ENCODE measurements at regions not wholly inside any gene's neighbourhood (a gene's known extent, or its start where the extent isn't known, plus 50 kb on each side); places are given as distances from the start of the nearest gene placed in this dataset.

DNA sequence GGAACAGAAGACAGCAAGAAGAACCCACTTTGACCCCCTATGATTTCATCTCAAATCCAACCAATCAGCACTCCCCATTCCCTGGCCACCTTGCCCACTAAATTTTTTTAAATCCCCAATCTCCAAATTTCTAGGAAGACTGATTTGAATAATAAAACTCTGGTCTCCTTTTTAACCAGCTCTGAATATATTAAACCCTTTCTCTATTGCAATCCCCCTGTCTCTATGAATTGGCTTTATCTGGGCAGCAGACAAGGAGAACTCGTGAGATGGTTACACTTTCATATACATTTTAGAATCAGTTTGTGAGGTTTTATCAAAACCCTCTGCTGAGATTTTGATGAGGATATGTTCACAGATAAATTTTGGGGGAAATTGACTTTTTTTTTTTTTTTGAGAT lies 90.3 kb upstream of the TRIM24 start:
- WGBS, result no CpG with 5 or more reads among the region's 1 CpG
- H3K9me3 ChIP-seq (ENCODE audit: insufficient read depth, low read depth, low read length), result peaks cover 23% of the 10 kb centered on the region
- H3K4me1 ChIP-seq (ENCODE audit: insufficient read depth, low read length), result no peaks in the 10 kb centered on the region

GRCh38 chr7:138370956-138371355 lies 89.1 kb upstream of the TRIM24 start:
- H3K27me3 ChIP-seq (ENCODE audit: insufficient read depth, low read length), result no peaks in the 10 kb centered on the region
- no peak overlapping the region for H3K4me3 ChIP-seq (ENCODE audit: low read length)
- H3K27ac ChIP-seq (ENCODE audit: low read depth, low read length), result no peak overlapping the region
- H3K9me3 ChIP-seq (ENCODE audit: insufficient read depth, low read depth, low read length), result peaks cover 23% of the 10 kb centered on the region
- no peaks in the 10 kb centered on the region for H3K36me3 ChIP-seq (ENCODE audit: insufficient read depth, low read length)
- no peak overlapping the region for H3K9ac ChIP-seq (ENCODE audit: low read depth, low read length)
- H3K4me1 ChIP-seq (ENCODE audit: insufficient read depth, low read length), result no peaks in the 10 kb centered on the region
- 99% methylated on average over 2 of the region's 2 CpGs for WGBS

More for the DNA sequence above, 90.3 kb upstream of the TRIM24 start:
- no peaks in the 10 kb centered on the region for H3K27me3 ChIP-seq (ENCODE audit: insufficient read depth, low read length)
- no peak overlapping the region for H3K9ac ChIP-seq (ENCODE audit: low read depth, low read length)
- no peaks in the 10 kb centered on the region for H3K36me3 ChIP-seq (ENCODE audit: insufficient read depth, low read length)
- no peak overlapping the region for H3K27ac ChIP-seq (ENCODE audit: low read depth, low read length)
- no peak overlapping the region for H3K4me3 ChIP-seq (ENCODE audit: low read length)

DNA sequence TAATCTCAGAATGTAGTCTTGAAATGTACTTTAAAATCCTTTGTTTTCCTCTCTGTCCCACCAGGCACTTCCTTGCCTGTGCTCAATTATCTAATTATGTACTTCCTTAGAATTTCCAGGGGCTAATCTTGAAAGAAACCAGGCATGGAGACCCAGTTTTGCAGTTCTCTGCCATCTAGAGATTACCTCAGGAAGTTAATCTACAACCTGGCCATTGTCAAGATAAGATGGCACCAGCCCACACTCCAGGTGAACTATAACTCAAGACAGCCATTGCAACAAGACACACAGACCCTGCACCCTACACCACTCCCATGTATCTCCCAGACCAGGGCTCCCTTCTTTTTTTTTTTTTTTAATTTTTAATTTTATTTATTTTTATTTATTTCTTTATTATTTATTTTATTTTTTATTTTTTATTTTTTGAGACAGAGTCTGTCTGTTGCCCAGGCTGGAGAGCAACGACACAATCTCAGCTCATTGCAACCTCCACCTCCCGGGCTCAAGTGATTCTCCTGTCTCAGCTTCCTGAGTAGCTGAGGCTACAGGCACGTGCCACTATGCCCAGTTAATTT lies 85.9 kb upstream of the TRIM24 start:
- no peak overlapping the region for H3K4me3 ChIP-seq (ENCODE audit: low read length)
- 92% methylated on average over 2 of the region's 3 CpGs for WGBS
- H3K27ac ChIP-seq (ENCODE audit: low read depth, low read length), result no peak overlapping the region
- no peak overlapping the region for H3K9ac ChIP-seq (ENCODE audit: low read depth, low read length)
- peaks cover 13% of the 10 kb centered on the region for H3K9me3 ChIP-seq (ENCODE audit: insufficient read depth, low read depth, low read length)
- no peaks in the 10 kb centered on the region for H3K4me1 ChIP-seq (ENCODE audit: insufficient read depth, low read length)
- no peaks in the 10 kb centered on the region for H3K36me3 ChIP-seq (ENCODE audit: insufficient read depth, low read length)
- no peaks in the 10 kb centered on the region for H3K27me3 ChIP-seq (ENCODE audit: insufficient read depth, low read length)

DNA sequence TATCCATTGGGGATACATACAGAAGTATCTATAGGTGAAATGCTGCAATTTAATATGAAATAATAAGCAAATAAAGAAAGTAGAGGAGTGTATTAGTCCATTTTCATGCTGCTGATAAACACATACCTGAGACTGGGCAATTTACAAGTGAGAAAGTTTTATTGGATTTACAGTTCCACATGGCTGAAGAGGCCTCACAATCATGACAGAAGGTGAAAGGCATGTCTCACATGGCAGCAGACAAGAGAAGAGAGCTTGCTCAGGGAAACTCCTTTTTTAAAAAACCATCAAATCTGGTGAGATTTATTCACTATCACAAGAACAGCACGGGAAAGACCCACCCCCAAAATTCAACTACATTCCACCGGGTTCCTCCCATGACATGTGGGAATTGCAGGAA lies 82.8 kb upstream of the TRIM24 start:
- H3K4me3 ChIP-seq (ENCODE audit: low read length), result no peak overlapping the region
- H3K36me3 ChIP-seq (ENCODE audit: insufficient read depth, low read length), result no peaks in the 10 kb centered on the region
- H3K27me3 ChIP-seq (ENCODE audit: insufficient read depth, low read length), result no peaks in the 10 kb centered on the region
- no peaks in the 10 kb centered on the region for H3K4me1 ChIP-seq (ENCODE audit: insufficient read depth, low read length)
- 0 out of 2 replicates have a peak, but pooled peaks cover 4% of the 10 kb centered on the region for H3K9me3 ChIP-seq (ENCODE audit: insufficient read depth, low read depth, low read length)
- H3K27ac ChIP-seq (ENCODE audit: low read depth, low read length), result no peak overlapping the region
- WGBS, result 88% methylated on average over 1 of the region's 2 CpGs
- H3K9ac ChIP-seq (ENCODE audit: low read depth, low read length), result no peak overlapping the region

DNA sequence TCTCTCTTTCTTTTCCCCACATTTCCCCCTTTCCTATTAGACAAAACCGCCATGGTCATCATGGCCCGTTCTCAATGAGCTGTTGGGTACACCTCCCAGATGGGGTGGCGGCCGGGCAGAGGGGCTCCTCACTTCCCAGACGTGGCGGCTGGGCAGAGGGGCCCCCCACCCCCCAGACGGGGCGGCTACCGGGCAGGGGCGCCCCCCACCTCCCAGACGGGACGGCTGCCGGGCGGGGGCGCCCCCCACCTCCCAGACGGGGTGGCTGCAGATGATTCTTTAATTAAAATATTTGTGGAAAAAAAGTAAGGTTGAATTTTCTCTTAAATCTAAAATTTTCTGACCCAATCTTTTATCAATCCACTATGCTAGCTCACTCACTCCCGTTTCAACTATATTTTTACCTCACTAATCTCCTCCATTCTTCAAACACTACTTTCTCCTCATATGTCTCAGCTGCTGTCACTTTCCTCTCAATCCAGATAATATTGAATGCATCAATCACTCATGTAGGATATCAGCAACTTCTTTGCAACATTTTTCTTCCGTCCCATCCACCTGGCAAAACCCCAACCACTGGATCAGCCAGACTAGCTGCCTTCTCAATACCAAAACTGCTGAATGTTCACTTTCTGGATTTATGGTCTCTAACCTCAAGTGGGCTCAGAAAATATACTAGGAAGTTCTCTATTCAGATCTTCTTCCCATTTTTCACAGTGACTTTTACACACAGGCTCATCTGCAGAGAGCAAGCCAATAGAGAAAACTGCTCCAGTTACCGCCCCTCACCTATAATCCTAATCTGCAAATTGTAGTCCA lies 81.1 kb upstream of the TRIM24 start:
- Histone ChIP-seq H3K36me3 (ENCODE audit: insufficient read depth, low read length) (no peaks in the 10 kb centered on the region), H3K4me1 (ENCODE audit: insufficient read depth, low read length) (no peaks in the 10 kb centered on the region), H3K9me3 (ENCODE audit: insufficient read depth, low read depth, low read length) (0 out of 2 replicates have a peak, but pooled peaks cover 4% of the 10 kb centered on the region), H3K27ac (ENCODE audit: low read depth, low read length) (no peak overlapping the region), H3K9ac (ENCODE audit: low read depth, low read length) (no peak overlapping the region), H3K4me3 (ENCODE audit: low read length) (no peak overlapping the region), H3K27me3 (ENCODE audit: insufficient read depth, low read length) (no peaks in the 10 kb centered on the region)
- 97% methylated on average over 10 of the region's 19 CpGs for WGBS

- no peaks in the 10 kb centered on the region for H3K27me3 ChIP-seq (ENCODE audit: insufficient read depth, low read length)
- H3K9ac ChIP-seq (ENCODE audit: low read depth, low read length), result no peak overlapping the region
- no CpG with 5 or more reads among the region's 2 CpGs for WGBS
- no peak overlapping the region for H3K4me3 ChIP-seq (ENCODE audit: low read length)
- no peaks in the 10 kb centered on the region for H3K4me1 ChIP-seq (ENCODE audit: insufficient read depth, low read length)
- no peak overlapping the region for H3K27ac ChIP-seq (ENCODE audit: low read depth, low read length)
- peaks cover 5% of the 10 kb centered on the region; the same call in 1 of the 2 replicates for H3K9me3 ChIP-seq (ENCODE audit: insufficient read depth, low read depth, low read length)
- H3K36me3 ChIP-seq (ENCODE audit: insufficient read depth, low read length), result no peaks in the 10 kb centered on the region
Observed at GRCh38 chr7:138382862-138383565, 77.0 kb upstream of the TRIM24 start.

- peaks cover 3% of the 10 kb centered on the region; the same call in 1 of the 2 replicates for H3K9me3 ChIP-seq (ENCODE audit: insufficient read depth, low read depth, low read length)
Observed at GRCh38 chr7:138386821-138387220, 73.2 kb upstream of the TRIM24 start.

DNA sequence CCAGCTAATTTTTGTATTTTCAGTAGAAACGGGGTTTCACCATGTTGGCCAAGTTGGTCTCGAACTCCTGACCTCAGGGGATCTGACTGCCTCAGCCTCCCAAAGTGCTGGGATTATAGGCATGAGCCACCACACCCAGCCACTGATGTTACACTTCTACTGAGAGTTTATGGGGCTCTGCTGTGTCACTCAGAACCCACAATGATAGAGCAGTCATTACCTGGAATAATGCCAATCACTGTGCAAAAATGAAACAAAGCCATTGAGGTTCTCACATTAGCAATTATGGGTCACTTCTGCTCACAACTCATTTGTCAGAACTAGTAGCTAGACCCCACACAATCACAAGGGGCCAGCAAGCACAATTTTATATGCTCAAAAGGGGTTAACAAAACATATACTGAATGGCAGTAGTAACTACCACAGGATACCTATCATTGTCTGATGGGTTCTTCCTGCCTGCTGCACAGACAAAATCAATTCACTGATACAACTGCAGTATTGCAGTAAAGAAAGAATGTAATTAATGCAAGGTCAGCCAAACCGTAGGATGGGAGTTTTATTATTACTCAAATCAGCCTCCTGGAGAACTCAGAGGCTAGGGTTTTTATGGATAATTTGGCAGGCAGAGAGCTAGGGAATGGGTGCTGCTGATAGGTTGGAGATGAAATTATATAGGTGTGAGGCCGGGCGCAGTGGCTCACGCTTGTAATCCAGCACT lies 72.1 kb upstream of the TRIM24 start:
- Histone ChIP-seq H3K9ac (ENCODE audit: low read depth, low read length) (no peak overlapping the region), H3K27me3 (ENCODE audit: insufficient read depth, low read length) (no peaks in the 10 kb centered on the region), H3K9me3 (ENCODE audit: insufficient read depth, low read depth, low read length) (peaks cover 3% of the 10 kb centered on the region; the same call in 1 of the 2 replicates), H3K27ac (ENCODE audit: low read depth, low read length) (no peak overlapping the region), H3K4me3 (ENCODE audit: low read length) (no peak overlapping the region), H3K4me1 (ENCODE audit: insufficient read depth, low read length) (no peaks in the 10 kb centered on the region), H3K36me3 (ENCODE audit: insufficient read depth, low read length) (no peaks in the 10 kb centered on the region)
- WGBS, result 95% methylated on average over 6 of the region's 6 CpGs

More at GRCh38 chr7:138386821-138387220, 73.2 kb upstream of the TRIM24 start:
- no peaks in the 10 kb centered on the region for H3K27me3 ChIP-seq (ENCODE audit: insufficient read depth, low read length)
- H3K27ac ChIP-seq (ENCODE audit: low read depth, low read length), result no peak overlapping the region
- no peaks in the 10 kb centered on the region for H3K4me1 ChIP-seq (ENCODE audit: insufficient read depth, low read length)
- no peak overlapping the region for H3K4me3 ChIP-seq (ENCODE audit: low read length)
- 100% methylated on average over 3 of the region's 4 CpGs for WGBS
- no peak overlapping the region for H3K9ac ChIP-seq (ENCODE audit: low read depth, low read length)
- no peaks in the 10 kb centered on the region for H3K36me3 ChIP-seq (ENCODE audit: insufficient read depth, low read length)

- Histone ChIP-seq H3K4me1 (ENCODE audit: insufficient read depth, low read length) (no peaks in the 10 kb centered on the region), H3K27ac (ENCODE audit: low read depth, low read length) (no peak overlapping the region)
- WGBS, result 0% methylated on average over 1 of the region's 1 CpG
Observed at GRCh38 chr7:138388673-138389491, 71.2 kb upstream of the TRIM24 start.

DNA sequence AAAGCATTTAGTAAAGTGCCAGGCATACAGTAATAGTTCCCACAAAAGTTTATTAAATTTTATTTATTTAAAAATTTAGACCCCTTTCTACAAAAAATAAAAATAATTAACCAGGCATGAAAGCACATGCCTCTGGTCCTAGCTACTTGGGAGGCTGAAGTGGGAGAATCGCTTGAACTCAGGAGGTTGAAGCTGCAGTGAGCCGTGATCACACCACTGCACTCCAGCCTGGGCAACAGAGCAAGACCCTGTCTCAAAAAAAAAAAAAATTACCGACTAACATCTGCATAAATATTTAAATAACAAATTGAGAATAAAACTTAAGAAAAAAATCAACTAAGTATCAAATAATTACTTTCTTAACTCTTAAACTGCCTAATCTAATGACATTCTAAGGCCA lies 64.3 kb upstream of the TRIM24 start:
- H3K9ac ChIP-seq (ENCODE audit: low read depth, low read length), result no peak overlapping the region
- H3K27ac ChIP-seq (ENCODE audit: low read depth, low read length), result no peak overlapping the region

More at GRCh38 chr7:138388673-138389491, 71.2 kb upstream of the TRIM24 start:
- Histone ChIP-seq H3K9me3 (ENCODE audit: insufficient read depth, low read depth, low read length) (peaks cover 3% of the 10 kb centered on the region; the same call in 1 of the 2 replicates), H3K4me3 (ENCODE audit: low read length) (no peak overlapping the region), H3K9ac (ENCODE audit: low read depth, low read length) (no peak overlapping the region), H3K27me3 (ENCODE audit: insufficient read depth, low read length) (no peaks in the 10 kb centered on the region), H3K36me3 (ENCODE audit: insufficient read depth, low read length) (no peaks in the 10 kb centered on the region)

More for the DNA sequence above, 64.3 kb upstream of the TRIM24 start:
- Histone ChIP-seq H3K4me1 (ENCODE audit: insufficient read depth, low read length) (peaks cover 8% of the 10 kb centered on the region; the same call in 1 of the 2 replicates), H3K27me3 (ENCODE audit: insufficient read depth, low read length) (no peaks in the 10 kb centered on the region), H3K36me3 (ENCODE audit: insufficient read depth, low read length) (no peaks in the 10 kb centered on the region), H3K4me3 (ENCODE audit: low read length) (no peak overlapping the region), H3K9me3 (ENCODE audit: insufficient read depth, low read depth, low read length) (no peaks in the 10 kb centered on the region)
- 81% methylated on average over 2 of the region's 3 CpGs for WGBS
